HUES48 (cell line): ENCODE measurements at regions not wholly inside any gene's neighbourhood (a gene's known extent, or its start where the extent isn't known, plus 50 kb on each side); places are given as distances from the start of the nearest gene placed in this dataset.
"Not testable (repeated sequence)": the region's sequence is repeated elsewhere in the genome, so short reads cannot be mapped to it uniquely, and the experiment has no call there.

Experiments used
- H3K27ac ChIP-seq: one replicate; pipeline ENCODE4 v1.7.0; 2013; ENCODE audit warnings: low read depth, low read length, inconsistent platforms
- H3K27me3 ChIP-seq: 2 replicates; pipeline ENCODE4 v1.6.1; 2013; ENCODE audit warnings: mild to moderate bottlenecking, low read length; ENCODE audit not compliant: control insufficient read depth, insufficient read depth
- H3K36me3 ChIP-seq: 2 replicates; pipeline ENCODE4 v1.6.1; 2013; ENCODE audit warnings: low read length; ENCODE audit not compliant: control insufficient read depth, insufficient read depth
- H3K4me1 ChIP-seq: 2 replicates; pipeline ENCODE4 v1.6.1; 2013; ENCODE audit warnings: mild to moderate bottlenecking, low read length; ENCODE audit not compliant: control insufficient read depth, insufficient read depth
- H3K4me3 ChIP-seq: 2 replicates; pipeline ENCODE4 v1.5.1; 2013; ENCODE audit warnings: mild to moderate bottlenecking, low read depth, low read length
- H3K9ac ChIP-seq: 2 replicates; pipeline ENCODE4 v1.6.1; 2013; ENCODE audit warnings: mild to moderate bottlenecking, low read depth, low read length, moderate library complexity
- H3K9me3 ChIP-seq: 2 replicates; pipeline ENCODE4 v1.6.1; 2013; ENCODE audit warnings: low read length; ENCODE audit not compliant: control insufficient read depth, insufficient read depth

DNA sequence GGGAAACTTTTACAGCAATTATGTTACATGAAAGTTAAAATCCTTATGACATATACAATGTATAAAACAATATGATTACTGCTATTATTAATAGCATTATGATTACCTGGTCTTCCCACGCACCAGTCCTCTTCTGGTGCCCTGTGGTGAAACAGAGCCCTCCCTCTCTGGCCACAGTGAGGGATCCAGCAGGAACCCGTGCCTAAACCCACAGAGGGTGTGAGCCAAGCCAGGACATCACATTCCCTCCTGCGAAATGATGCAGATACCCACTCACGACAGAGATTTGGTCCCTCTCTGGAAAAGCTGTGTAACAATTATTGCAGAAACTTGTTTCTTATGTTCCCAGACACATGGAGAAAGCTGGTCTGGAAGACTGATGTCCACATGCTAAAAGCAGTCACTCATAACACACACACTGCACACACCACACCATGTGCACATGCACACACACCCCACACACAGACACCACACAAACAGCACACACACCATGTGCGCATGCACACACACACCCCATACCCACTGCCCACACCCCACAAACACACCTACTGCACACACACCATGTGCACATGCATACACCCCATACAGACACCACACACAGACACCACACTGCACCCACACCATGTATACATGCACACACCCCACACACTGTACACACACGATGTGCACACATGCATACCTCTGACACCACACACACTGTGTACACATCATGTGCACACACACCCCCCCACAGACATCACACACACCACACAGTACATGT lies 1462.2 kb downstream of the FOXD4L5 start:
- H3K36me3 ChIP-seq, H3K9ac ChIP-seq: not testable (repeated sequence)

DNA sequence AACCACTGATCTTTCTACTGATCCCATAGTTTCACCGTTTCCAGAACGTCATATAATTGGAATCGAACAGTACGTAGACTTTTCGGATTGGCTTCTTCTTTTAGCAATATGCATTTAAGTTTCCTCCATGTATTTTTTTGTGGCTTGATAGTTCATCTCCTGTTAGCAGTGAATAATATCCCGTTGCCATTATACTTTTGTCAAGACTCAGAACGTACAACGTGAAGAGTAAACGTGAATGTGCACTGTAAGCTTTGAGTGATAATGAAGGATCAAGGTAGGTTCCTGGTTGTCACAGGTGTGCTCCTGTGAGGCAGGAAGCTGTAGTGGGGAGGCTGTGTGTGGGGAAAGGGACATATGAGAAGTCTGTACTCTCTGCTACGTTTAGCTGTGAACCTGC lies 1463.7 kb downstream of the FOXD4L5 start:
- not testable (repeated sequence) for H3K36me3 ChIP-seq, H3K9ac ChIP-seq
- peaks cover 49% of the 10 kb centered on the region for H3K27me3 ChIP-seq

More for the DNA sequence above, 1462.2 kb downstream of the FOXD4L5 start:
- H3K4me1 ChIP-seq, H3K27ac ChIP-seq, H3K4me3 ChIP-seq: not testable (repeated sequence)
- peaks cover 26% of the 10 kb centered on the region for H3K9me3 ChIP-seq
- peaks cover 35% of the 10 kb centered on the region for H3K27me3 ChIP-seq

DNA sequence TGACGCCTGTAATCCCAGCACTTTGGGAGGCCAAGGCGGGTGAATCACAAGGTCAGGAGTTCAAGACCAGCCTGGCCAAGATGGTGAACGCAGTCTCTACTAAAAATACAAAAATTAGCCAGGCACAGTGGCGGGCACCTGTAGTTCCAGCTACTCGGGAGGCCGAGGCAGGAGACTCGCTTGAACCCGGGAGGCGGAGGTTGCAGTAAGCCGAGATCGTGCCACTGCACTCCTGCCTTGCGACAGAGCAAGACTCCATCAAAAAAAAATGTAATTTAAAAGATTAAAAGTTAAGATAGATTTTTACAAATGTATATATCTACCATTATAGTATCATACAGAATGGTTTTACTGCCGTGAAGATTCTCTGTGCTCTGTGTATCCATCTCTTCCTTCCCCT lies 1464.1 kb downstream of the FOXD4L5 start:
- H3K4me1 ChIP-seq, H3K4me3 ChIP-seq, H3K9ac ChIP-seq, H3K27ac ChIP-seq, H3K36me3 ChIP-seq: not testable (repeated sequence)
- H3K27me3 ChIP-seq: peaks cover 52% of the 10 kb centered on the region
- peaks cover 36% of the 10 kb centered on the region for H3K9me3 ChIP-seq

More for the DNA sequence above, 1463.7 kb downstream of the FOXD4L5 start:
- not testable (repeated sequence) for H3K4me3 ChIP-seq, H3K27ac ChIP-seq, H3K4me1 ChIP-seq
- peaks cover 34% of the 10 kb centered on the region for H3K9me3 ChIP-seq

DNA sequence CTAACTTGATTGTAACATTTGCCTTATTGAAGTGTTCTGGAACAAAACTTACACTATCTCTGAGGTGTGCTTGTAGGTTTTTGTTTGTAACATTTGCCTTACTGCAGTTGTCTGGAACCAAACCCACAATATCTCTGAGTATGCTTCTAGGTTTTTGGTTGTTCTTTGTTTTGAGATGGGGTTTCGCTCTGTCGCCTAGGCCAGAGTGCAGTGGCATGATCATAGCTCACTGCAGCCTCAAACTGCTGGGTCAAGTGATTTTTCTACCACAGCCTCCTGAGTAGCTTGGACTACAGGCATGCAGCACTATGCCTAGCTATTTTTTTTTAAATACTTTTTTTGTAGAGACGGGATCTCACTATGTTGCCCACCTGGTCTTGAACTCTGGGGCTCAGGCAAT lies 1464.6 kb downstream of the FOXD4L5 start:
- H3K36me3 ChIP-seq, H3K4me3 ChIP-seq, H3K4me1 ChIP-seq, H3K9ac ChIP-seq, H3K27ac ChIP-seq: not testable (repeated sequence)
- Histone ChIP-seq H3K27me3 (peaks cover 54% of the 10 kb centered on the region), H3K9me3 (peaks cover 38% of the 10 kb centered on the region)

DNA sequence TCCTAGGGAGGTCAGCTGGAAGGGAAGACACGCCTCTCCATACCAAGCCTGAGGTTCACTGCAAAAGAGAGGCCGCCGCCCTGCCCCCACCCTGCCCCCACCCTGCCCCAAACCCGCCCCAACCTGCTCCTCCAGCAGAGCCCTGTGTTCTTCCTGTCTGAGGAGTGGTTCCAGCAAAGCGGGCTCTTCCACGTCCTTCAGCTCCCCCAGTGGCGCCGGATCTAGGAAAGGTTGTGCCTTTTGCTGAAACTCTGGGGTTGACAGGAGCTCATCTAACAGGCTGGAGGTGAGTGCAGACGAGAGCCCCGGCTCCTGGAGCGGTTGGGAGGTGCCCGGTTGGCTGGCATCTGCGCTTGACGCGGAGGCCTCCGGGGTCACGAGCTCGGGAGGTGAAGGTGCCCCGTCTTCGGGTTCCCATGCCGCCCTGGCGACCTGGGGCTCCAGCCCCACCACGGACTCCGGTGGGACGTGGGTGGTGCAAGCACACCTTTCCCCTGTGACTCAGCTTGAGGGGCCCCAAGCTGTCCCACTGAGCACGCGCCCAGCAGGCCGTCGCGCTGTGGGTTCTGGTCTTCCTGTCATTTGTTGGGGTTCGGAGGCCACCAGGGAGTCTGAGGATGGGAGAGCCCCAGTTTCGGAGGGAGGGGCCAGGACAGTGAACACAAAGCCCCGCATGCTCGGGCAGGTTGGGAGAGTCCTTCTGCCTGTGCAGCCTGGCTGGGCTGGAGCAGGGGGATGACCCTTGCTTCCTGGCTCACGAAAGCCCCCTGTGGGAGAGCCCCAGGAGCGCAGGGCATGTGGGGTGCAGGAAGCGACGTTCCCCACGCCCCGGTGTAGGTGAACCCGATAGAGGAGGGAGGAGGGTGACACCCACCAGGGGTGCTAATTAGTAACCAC lies 1467.1 kb downstream of the FOXD4L5 start:
- H3K4me3 ChIP-seq: peak overlapping the region; percentile 60
- H3K4me1 ChIP-seq: no peaks in the 10 kb centered on the region
- H3K9ac ChIP-seq: no peak overlapping the region
- H3K36me3 ChIP-seq: no peaks in the 10 kb centered on the region
- H3K27me3 ChIP-seq: peaks cover 50% of the 10 kb centered on the region
- H3K27ac ChIP-seq: no peak overlapping the region
- H3K9me3 ChIP-seq: peaks cover 25% of the 10 kb centered on the region

DNA sequence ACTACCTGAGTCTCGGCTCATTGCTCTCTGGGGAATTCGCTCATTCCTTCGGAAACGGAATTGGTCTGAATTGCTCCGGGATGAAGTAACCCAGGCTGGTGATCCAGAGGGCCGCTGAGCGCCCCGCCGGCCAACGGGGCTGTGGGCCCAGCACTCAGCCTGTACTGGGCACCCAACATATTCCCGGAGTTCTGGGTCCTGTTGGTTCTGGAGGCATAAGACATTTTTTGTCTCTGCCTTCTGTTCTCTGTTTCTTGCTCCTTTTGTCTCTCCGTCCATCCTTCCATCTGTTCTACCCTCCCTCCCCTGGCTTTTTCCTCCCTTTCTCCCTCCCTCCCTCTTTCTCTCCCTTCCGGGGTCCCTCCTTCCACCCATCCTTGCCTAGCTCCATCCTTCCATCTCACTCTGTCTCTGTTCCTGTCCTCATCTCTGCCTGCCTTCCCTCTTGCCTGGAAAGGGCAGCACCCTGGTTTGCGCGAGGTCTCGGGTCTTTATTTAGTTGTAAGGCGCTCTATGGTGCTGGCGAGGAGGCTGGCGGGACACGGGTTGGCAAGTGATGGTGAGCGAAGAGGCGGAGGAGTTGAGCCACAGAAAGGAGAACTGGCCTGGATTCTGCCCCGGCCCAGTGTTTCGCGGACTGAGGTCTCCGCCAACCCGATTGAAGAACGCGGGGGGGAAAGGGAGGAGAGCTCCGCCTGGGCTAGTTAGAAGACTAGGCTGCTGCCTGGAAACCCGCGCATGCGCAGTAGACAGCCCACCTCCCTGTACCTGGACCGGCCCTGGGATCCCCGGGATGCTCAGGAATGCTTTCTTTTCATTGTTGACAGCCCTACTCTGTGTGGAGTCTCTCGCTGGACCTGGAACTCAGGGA lies 1468.0 kb downstream of the FOXD4L5 start:
- H3K9me3 ChIP-seq: peaks cover 22% of the 10 kb centered on the region; the same call in 1 of the 2 replicates

DNA sequence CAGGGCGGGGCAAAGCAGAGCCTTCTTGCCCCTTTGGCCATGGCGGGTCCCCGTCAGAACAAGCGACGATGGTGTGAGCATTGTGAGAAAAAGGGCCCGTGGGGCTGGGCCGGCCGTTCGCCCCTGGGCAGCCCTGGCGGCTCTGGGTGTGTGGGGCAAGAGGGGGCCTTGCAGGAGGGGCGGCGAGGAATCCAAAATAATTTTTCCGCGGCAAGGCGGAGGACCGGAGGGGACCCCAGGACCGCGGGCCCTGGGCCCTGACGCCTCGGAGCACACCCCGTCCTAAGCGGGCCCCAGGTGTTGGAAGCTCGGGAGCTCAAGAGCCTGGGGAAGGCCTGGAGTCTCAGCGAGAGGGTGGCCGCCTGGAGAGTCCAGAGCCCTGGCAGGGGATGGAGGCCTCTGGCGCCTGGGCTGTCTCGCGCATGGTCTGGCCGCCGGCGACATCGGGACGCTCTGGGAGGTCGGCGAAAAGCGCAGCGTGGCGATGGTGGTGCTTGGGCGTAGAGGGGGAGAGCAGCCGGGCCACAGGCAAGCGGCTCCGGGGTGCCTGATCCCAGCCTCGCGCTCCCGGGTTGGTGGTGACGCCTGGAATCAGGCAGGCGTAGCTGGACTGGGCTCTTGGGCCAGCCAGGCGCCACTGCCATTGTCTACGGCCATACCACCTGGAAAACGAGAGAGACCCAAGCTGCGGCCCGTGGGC lies 1469.9 kb downstream of the FOXD4L5 start:
- H3K4me3 ChIP-seq, H3K9ac ChIP-seq, H3K4me1 ChIP-seq, H3K27ac ChIP-seq, H3K36me3 ChIP-seq: not testable (repeated sequence)
- H3K27me3 ChIP-seq: peaks cover 30% of the 10 kb centered on the region
- H3K9me3 ChIP-seq: peaks cover 19% of the 10 kb centered on the region; the same call in 1 of the 2 replicates

More for the DNA sequence above, 1468.0 kb downstream of the FOXD4L5 start:
- H3K27ac ChIP-seq: no peak overlapping the region
- no peaks in the 10 kb centered on the region for H3K36me3 ChIP-seq
- H3K9ac ChIP-seq: no peak overlapping the region
- no peaks in the 10 kb centered on the region for H3K4me1 ChIP-seq
- H3K27me3 ChIP-seq: peaks cover 42% of the 10 kb centered on the region
- H3K4me3 ChIP-seq: peak overlapping the region; percentile 60

DNA sequence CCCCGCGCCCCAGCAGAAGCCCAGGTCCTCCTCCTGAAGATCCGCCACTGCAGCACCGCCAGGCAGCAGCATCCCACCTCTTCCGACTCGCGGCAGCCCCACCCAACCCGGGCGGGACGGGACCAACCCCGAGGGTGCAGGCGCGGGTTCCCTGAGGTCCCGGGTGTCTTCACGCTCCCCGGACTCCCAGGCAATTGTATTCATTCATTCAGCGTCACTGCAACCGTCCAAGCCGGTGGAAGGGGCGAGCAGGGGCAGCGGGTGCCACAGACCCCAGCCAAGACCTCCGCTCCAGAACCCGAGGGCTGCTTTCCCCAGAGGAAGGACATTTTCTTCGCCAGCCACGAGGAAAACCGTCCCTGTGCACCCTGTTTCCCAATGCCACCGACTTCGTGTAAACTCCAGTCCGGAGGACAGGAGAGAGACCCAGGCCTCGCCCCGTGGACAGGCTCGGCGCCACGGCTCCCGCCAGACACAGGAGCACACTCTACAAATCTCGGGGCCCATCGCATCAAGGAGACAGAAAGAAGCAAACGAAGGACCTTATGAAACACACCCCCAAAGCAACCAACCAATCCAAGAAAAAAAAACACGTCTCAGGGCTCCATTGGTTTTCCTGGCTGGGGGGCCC lies 1471.5 kb downstream of the FOXD4L5 start:
- H3K36me3 ChIP-seq, H3K4me1 ChIP-seq, H3K4me3 ChIP-seq, H3K9ac ChIP-seq, H3K27ac ChIP-seq: not testable (repeated sequence)
- H3K9me3 ChIP-seq: peaks cover 15% of the 10 kb centered on the region; the same call in 1 of the 2 replicates
- H3K27me3 ChIP-seq: peaks cover 27% of the 10 kb centered on the region

DNA sequence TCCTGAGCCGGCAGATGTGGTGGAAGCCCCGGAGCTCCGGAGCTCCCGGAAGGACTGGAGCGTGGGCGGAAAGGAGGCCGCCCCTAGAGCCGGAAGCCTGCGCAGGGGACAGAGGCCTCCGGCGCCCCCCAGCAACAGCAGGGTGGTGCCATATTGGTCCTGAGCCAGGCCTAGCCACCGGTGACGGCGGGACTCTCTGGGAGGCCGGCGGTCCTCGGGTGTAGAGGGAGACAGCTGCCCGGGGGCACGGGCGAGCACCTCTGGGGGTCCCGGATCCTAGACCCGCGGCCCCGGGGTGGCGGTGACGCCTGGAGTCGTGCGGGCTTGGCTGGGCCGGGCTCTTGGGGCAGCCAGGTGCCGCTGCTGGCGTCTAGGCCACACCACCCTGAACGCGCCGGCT lies 1472.2 kb downstream of the FOXD4L5 start:
- H3K4me1 ChIP-seq, H3K27ac ChIP-seq, H3K36me3 ChIP-seq, H3K9ac ChIP-seq, H3K4me3 ChIP-seq: not testable (repeated sequence)
- peaks cover 21% of the 10 kb centered on the region for H3K27me3 ChIP-seq
- H3K9me3 ChIP-seq: peaks cover 14% of the 10 kb centered on the region; the same call in 1 of the 2 replicates

DNA sequence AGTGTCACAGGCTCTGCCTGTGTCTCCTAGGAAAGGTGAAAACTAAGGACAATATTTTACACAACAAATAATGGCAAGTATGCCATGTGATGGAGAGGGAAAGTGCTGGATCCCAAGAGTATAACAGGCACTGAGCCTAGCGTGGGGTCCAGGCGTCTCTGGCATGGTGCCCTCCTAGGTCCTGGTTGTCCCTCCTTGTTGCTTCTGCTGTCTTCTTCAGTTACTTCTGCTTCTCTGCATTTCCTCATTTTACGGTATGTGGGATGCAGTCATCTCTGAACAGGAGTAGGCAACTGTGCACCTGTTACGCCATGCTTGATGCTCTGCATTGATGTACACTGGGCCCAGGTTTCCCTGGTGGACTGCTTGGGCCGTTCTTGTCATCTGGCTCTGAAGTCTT lies 1480.8 kb downstream of the FOXD4L5 start:
- H3K27ac ChIP-seq, H3K27me3 ChIP-seq, H3K9ac ChIP-seq, H3K36me3 ChIP-seq, H3K4me3 ChIP-seq, H3K4me1 ChIP-seq: not testable (repeated sequence)
- H3K9me3 ChIP-seq: peaks cover 18% of the 10 kb centered on the region; the same call in 1 of the 2 replicates
